Naive B cell (primary cell): ENCODE measurements at regions not wholly inside any gene's neighbourhood (a gene's known extent, or its start where the extent isn't known, plus 50 kb on each side); places are given as distances from the start of the nearest gene placed in this dataset.
A peak's percentile ranks its signal among the peaks of the same experiment; 100 is the strongest.
"Not testable (repeated sequence)": the region's sequence is repeated elsewhere in the genome, so short reads cannot be mapped to it uniquely, and the experiment has no call there.

Experiments used
- ATAC-seq, 2 donors: fragments of 150-1000 bp; cut with Tn5 transposase; 2 replicates each; pipeline ENCODE4 v1.10.0; 2021; ENCODE audit warnings: low read depth in 2 of 2, mild to moderate bottlenecking in 2 of 2, moderate library complexity in 2 of 2
- DNase-seq: peaks from one replicate; pipeline ENCODE4 v3.0.0; 2022
- H3K27ac Mint-ChIP-seq, 6 donors: one replicate each; pipeline ENCODE4 v1.8.0; 2020 to 2022; ENCODE audit warnings: mild to moderate bottlenecking in 6 of 6, mixed read lengths in 6 of 6, moderate library complexity in 5 of 6, inconsistent platforms in 2 of 6
- H3K27me3 Mint-ChIP-seq, 3 donors: one replicate each; pipeline ENCODE4 v1.8.0; 2021 to 2022; ENCODE audit warnings: mixed read lengths in 3 of 3, mild to moderate bottlenecking in 1 of 3
- H3K36me3 Mint-ChIP-seq, 2 donors: one replicate each; pipeline ENCODE4 v1.8.0; 2020 to 2022; ENCODE audit warnings: mixed read lengths in 2 of 2, inconsistent platforms in 1 of 2, mild to moderate bottlenecking in 1 of 2
- H3K4me1 Mint-ChIP-seq, 3 donors: one replicate each; pipeline ENCODE4 v1.8.0; 2020 to 2022; ENCODE audit warnings: mixed read lengths in 3 of 3, inconsistent platforms in 1 of 3, mild to moderate bottlenecking in 1 of 3, moderate library complexity in 1 of 3
- H3K4me3 Mint-ChIP-seq, 8 donors: one replicate each; pipeline ENCODE4 v1.8.0; 2020 to 2022; ENCODE audit warnings: mild to moderate bottlenecking in 8 of 8, mixed read lengths in 8 of 8, moderate library complexity in 8 of 8, inconsistent platforms in 2 of 8
- H3K9me3 Mint-ChIP-seq, 7 donors: one replicate each; pipeline ENCODE4 v1.8.0; 2020 to 2022; ENCODE audit warnings: mixed read lengths in 7 of 7, mild to moderate bottlenecking in 5 of 7, inconsistent platforms in 2 of 7, moderate library complexity in 1 of 7

GRCh38 chr20:39957911-39958310 is 731.1 kb downstream of the MAFB start:
- not testable (repeated sequence) for H3K36me3 Mint-ChIP-seq, H3K4me3 Mint-ChIP-seq, H3K4me1 Mint-ChIP-seq, DNase-seq, H3K27me3 Mint-ChIP-seq, H3K9me3 Mint-ChIP-seq, ATAC-seq
- peak overlapping the region in 1 of 6 donors; percentile 3 for H3K27ac Mint-ChIP-seq

- H3K4me1 Mint-ChIP-seq = no peaks in the 10 kb centered on the region
These were observed 734.4 kb downstream of the MAFB start for GRCh38 chr20:39954621-39955020.

DNA sequence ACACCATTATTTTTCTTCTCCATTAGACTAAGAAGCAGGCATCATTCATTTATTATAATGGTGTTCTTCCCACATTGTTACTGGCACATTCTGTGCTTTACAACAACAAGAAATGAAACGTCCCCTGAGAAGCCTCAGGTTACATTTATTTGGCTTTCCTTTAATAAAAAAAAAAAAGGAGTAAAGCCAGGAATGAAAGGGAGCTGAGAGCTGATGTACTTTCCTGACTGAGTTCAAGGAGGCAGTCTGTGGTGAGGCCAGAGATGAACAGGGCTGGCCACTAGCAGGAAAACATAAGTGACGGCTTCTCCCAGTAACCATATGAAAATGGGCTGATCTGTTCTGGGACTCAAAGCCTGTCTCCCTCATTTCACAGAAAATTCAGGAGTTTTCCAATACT is 742.1 kb downstream of the MAFB start:
- DNase-seq (no peak), ATAC-seq (no peak)
- Mint-ChIP-seq H3K36me3 (peaks cover 0 to 6% of the 10 kb centered on the region in 2 donors), H3K27me3 (peaks cover 0 to 7% (median 6%) of the 10 kb centered on the region in 3 donors), H3K27ac (no peak overlapping the region), H3K4me3 (no peak overlapping the region), H3K9me3 (peaks cover 0 to 8% (median 0%) of the 10 kb centered on the region in 7 donors), H3K4me1 (no peaks in the 10 kb centered on the region)

More at GRCh38 chr20:39954621-39955020, 734.4 kb downstream of the MAFB start:
- Mint-ChIP-seq H3K27me3 (no peaks in the 10 kb centered on the region), H3K9me3 (peaks cover 0 to 8% (median 1%) of the 10 kb centered on the region in 7 donors), H3K4me3 (no peak overlapping the region), H3K27ac (no peak overlapping the region), H3K36me3 (no peaks in the 10 kb centered on the region)
- DNase-seq = no peak
- no peak for ATAC-seq

DNA sequence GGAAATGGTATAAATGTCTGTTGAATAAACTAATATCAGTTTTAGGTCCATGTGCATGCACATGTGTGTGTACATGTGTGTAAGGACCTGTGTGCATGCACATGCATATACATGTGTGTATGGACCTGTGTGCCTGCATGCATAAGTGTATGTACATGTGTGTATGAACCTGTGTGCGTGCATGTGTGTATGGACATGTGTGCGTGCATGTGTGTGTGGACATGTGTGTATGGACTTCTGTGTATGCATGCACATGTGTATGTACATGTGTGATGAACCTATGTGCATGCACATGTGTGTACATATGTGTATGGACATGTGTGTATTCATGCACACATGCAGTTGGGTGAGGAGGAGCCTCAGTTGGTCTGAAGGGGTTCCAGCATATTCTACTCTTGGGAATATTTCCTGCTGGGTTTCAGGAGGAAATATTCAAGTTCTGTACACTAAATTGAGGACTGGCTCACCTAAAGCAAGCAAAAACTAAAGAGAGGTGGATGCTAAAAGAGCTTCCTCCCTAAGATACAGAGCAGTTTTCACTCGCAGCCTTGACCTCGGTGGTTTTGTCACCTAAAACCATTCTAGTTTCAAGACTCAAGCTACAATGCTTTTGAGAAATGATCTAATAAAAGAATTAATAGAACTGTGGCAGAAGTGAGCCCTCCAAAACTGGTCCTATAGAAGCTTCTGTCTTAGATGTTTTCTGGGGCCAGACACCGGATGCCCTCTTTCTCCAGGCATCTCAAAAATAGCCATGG is 742.8 kb downstream of the MAFB start:
- DNase-seq = no peak
- Mint-ChIP-seq H3K4me1 (no peaks in the 10 kb centered on the region), H3K27me3 (peaks cover 0 to 7% (median 6%) of the 10 kb centered on the region in 3 donors), H3K36me3 (peaks cover 0 to 6% of the 10 kb centered on the region in 2 donors), H3K27ac (no peak overlapping the region), H3K9me3 (peaks cover 0 to 8% (median 0%) of the 10 kb centered on the region in 7 donors), H3K4me3 (no peak overlapping the region)
- no peak for ATAC-seq

GRCh38 chr20:39944861-39945260 is 744.2 kb downstream of the MAFB start:
- Mint-ChIP-seq H3K36me3 (peaks cover 0 to 6% of the 10 kb centered on the region in 2 donors), H3K4me3 (no peak overlapping the region), H3K27ac (no peak overlapping the region), H3K27me3 (peaks cover 0 to 7% (median 7%) of the 10 kb centered on the region in 3 donors), H3K9me3 (peaks cover 0 to 8% (median 0%) of the 10 kb centered on the region in 7 donors), H3K4me1 (no peaks in the 10 kb centered on the region)
- ATAC-seq (no peak), DNase-seq (no peak)

DNA sequence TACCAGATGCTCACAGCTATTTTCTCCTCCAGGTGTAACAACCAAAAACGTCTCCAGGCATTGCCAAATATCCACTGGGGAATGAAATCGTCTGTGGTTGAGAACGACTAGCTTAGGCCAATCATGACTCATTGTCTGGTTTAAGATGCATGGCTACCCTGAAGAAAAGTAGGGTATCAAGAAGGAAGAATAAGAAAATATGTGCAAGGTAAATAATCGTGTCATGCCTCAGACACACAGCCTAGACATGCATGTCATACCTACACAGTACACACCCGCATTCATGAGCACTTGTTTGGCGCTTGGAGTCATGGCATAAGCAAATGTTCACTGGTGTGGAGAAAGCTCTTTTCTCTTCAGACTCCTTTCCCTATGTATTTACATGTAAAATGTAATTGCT is 745.7 kb downstream of the MAFB start:
- Mint-ChIP-seq H3K4me3 (no peak overlapping the region), H3K9me3 (peaks cover 0 to 8% (median 2%) of the 10 kb centered on the region in 7 donors), H3K27ac (no peak overlapping the region), H3K27me3 (peaks cover 0 to 10% (median 7%) of the 10 kb centered on the region in 3 donors), H3K4me1 (no peaks in the 10 kb centered on the region), H3K36me3 (peaks cover 0 to 6% of the 10 kb centered on the region in 2 donors)
- DNase-seq (no peak), ATAC-seq (no peak)

DNA sequence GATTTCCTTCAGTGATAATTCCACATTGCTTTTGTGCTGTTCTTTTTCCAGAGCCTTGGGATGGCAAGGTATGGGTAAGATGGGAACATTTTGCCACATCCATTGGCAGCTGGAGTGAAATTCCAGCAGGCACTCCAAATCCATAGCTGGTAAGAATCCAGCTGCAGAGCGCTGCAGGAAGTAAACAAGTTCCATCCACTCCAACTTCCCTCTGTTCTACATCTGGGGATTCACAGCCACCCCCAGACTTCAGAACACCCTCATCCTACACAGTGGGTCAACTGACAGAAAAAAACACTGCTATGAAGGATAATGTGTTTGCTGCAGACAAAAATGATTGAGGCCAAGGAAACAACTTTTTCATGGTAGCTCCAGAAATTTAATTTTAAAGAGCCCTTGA is 747.8 kb downstream of the MAFB start:
- ATAC-seq (no peak), DNase-seq (no peak)
- Mint-ChIP-seq H3K27me3 (peaks cover 0 to 16% (median 12%) of the 10 kb centered on the region in 3 donors), H3K9me3 (peaks cover 0 to 14% (median 5%) of the 10 kb centered on the region in 7 donors), H3K36me3 (peaks cover 0 to 6% of the 10 kb centered on the region in 2 donors), H3K27ac (no peak overlapping the region), H3K4me3 (no peak overlapping the region), H3K4me1 (no peaks in the 10 kb centered on the region)

- Mint-ChIP-seq H3K9me3 (peaks cover 0 to 9% (median 3%) of the 10 kb centered on the region in 7 donors), H3K36me3 (no peaks in the 10 kb centered on the region), H3K27ac (no peak overlapping the region), H3K4me1 (no peaks in the 10 kb centered on the region), H3K4me3 (no peak overlapping the region), H3K27me3 (peaks cover 0 to 12% (median 9%) of the 10 kb centered on the region in 3 donors)
- ATAC-seq (no peak), DNase-seq (no peak)
These were observed 749.7 kb downstream of the MAFB start for GRCh38 chr20:39939241-39939865.

- H3K4me1 Mint-ChIP-seq = no peaks in the 10 kb centered on the region
- peaks cover 0 to 12% (median 9%) of the 10 kb centered on the region in 3 donors for H3K27me3 Mint-ChIP-seq
- peaks cover 0 to 9% (median 6%) of the 10 kb centered on the region in 7 donors for H3K9me3 Mint-ChIP-seq
- no peak for ATAC-seq
- DNase-seq = no peak
- no peak overlapping the region for H3K4me3 Mint-ChIP-seq
- H3K36me3 Mint-ChIP-seq = no peaks in the 10 kb centered on the region
- H3K27ac Mint-ChIP-seq = no peak overlapping the region
These were observed 752.6 kb downstream of the MAFB start for GRCh38 chr20:39936401-39936800.

DNA sequence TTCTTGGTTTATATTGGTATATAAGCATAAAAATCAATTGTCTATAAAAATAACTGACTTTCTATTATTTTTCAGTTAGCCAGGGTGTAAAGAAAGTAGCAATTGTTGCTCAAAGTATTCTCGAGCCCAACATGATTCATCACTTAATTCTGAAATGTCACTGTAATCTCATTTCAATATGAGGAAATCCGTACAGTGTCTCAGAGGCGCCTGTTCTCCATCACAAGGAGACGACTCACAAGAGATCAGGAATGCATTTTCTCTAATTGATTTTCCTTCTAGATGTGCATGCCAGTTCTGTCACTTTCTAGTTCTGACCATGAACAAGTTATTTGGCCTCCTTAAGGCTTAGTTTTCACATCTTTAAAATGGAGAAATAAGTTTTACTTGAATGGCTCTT is 753.1 kb downstream of the MAFB start:
- Mint-ChIP-seq H3K9me3 (peaks cover 0 to 9% (median 6%) of the 10 kb centered on the region in 7 donors), H3K4me1 (no peaks in the 10 kb centered on the region), H3K27ac (no peak overlapping the region), H3K36me3 (no peaks in the 10 kb centered on the region), H3K4me3 (no peak overlapping the region), H3K27me3 (peaks cover 0 to 12% (median 9%) of the 10 kb centered on the region in 3 donors)
- DNase-seq = no peak
- no peak for ATAC-seq

DNA sequence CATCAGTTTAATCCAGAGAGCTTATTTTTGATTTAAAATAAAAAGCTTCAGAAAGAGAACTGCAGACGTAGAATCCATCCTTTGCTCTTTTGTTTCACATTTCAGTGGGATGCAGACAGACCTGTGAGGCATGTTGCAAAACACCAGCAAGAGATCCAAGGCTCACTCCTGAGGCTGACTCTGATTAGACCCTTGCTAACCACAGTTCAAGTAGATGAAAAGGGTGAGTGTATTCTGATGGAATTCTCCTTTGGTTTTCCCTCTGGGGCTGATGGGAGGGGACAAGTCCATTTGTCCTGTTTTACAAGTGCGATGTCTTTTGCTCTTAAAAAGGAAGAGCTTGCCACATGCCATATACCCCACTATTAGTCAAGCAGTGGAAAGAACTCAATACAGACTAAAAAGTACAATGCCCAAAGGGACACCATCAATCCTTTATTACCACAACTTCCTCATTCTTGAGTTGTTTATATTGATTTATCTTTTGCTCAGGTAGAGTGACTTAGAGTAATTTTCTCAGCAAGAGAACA is 772.7 kb downstream of the MAFB start:
- Mint-ChIP-seq H3K9me3 (peaks cover 0 to 4% (median 0%) of the 10 kb centered on the region in 7 donors), H3K4me3 (no peak overlapping the region), H3K27me3 (peaks cover 0 to 10% (median 0%) of the 10 kb centered on the region in 3 donors), H3K36me3 (no peaks in the 10 kb centered on the region), H3K27ac (no peak overlapping the region), H3K4me1 (no peaks in the 10 kb centered on the region)
- ATAC-seq (no peak), DNase-seq (no peak)

DNA sequence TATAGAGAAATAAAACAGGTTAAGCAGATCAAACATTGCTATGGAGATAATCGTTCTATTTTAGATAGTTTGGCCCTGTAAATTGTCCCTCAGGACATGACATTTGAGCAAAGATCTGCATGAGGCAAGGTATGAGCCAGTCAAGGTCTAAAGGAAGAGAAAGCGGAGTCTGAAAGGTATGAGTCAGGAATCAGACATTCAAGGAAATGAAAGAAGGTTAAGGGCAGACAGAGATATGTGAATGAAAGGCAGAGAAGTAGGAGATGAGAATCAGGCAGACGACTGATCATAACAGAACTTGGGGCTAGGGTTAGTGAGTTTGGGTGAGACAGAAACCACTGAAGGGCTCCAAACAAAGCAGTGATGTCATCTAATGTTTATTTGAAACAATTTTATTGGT is 775.8 kb downstream of the MAFB start:
- H3K4me3 Mint-ChIP-seq = no peak overlapping the region
- no peaks in the 10 kb centered on the region for H3K4me1 Mint-ChIP-seq
- no peaks in the 10 kb centered on the region for H3K36me3 Mint-ChIP-seq
- ATAC-seq (no peak), DNase-seq (no peak)
- peaks cover 0 to 2% (median 0%) of the 10 kb centered on the region in 7 donors for H3K9me3 Mint-ChIP-seq
- H3K27me3 Mint-ChIP-seq = no peaks in the 10 kb centered on the region
- no peak overlapping the region for H3K27ac Mint-ChIP-seq

GRCh38 chr20:39911497-39911896 is 777.5 kb downstream of the MAFB start:
- H3K4me1 Mint-ChIP-seq = no peaks in the 10 kb centered on the region
- no peak overlapping the region for H3K27ac Mint-ChIP-seq
- ATAC-seq (no peak), DNase-seq (no peak)
- no peaks in the 10 kb centered on the region for H3K36me3 Mint-ChIP-seq
- peaks cover 0 to 4% (median 0%) of the 10 kb centered on the region in 7 donors for H3K9me3 Mint-ChIP-seq
- H3K4me3 Mint-ChIP-seq = no peak overlapping the region
- H3K27me3 Mint-ChIP-seq = peaks cover 0 to 2% (median 0%) of the 10 kb centered on the region in 3 donors

GRCh38 chr20:39910536-39910935 is 778.5 kb downstream of the MAFB start:
- Mint-ChIP-seq H3K27ac (no peak overlapping the region), H3K9me3 (peaks cover 0 to 4% (median 0%) of the 10 kb centered on the region in 7 donors), H3K36me3 (no peaks in the 10 kb centered on the region), H3K4me3 (no peak overlapping the region), H3K27me3 (peaks cover 0 to 8% (median 0%) of the 10 kb centered on the region in 3 donors), H3K4me1 (no peaks in the 10 kb centered on the region)
- DNase-seq = no peak
- ATAC-seq = no peak
